ENCODE measurements at regions not wholly inside any gene's neighbourhood (a gene's known extent, or its start where the extent isn't known, plus 50 kb on each side); places are given as distances from the start of the nearest gene placed in this dataset.

DNA sequence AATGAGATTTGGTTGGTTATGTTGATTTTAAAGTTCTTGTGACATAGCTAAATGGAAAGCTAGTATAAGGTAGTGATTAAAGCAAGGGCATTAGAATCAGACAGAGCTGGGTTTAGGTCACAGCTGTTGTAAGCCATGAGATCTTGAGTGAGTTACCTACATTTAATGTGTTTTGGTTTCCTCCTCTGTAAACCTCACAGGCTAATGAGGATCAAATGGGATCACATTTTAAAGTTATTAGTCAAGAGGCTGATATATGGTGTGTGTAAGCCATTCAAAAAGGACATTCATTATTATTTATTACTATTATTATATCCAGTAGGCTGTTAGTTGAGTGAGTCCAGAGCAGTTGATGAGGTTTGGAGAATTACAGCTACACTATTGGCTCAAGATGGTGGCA, 416.2 kb downstream of the IRS1 start:
- DNase-seq (ENCODE audit: low spot score): no peak

- no peak for DNase-seq (ENCODE audit: low spot score)
These were observed 418.9 kb downstream of the IRS1 start for GRCh38 chr2:226380679-226381078.

DNA sequence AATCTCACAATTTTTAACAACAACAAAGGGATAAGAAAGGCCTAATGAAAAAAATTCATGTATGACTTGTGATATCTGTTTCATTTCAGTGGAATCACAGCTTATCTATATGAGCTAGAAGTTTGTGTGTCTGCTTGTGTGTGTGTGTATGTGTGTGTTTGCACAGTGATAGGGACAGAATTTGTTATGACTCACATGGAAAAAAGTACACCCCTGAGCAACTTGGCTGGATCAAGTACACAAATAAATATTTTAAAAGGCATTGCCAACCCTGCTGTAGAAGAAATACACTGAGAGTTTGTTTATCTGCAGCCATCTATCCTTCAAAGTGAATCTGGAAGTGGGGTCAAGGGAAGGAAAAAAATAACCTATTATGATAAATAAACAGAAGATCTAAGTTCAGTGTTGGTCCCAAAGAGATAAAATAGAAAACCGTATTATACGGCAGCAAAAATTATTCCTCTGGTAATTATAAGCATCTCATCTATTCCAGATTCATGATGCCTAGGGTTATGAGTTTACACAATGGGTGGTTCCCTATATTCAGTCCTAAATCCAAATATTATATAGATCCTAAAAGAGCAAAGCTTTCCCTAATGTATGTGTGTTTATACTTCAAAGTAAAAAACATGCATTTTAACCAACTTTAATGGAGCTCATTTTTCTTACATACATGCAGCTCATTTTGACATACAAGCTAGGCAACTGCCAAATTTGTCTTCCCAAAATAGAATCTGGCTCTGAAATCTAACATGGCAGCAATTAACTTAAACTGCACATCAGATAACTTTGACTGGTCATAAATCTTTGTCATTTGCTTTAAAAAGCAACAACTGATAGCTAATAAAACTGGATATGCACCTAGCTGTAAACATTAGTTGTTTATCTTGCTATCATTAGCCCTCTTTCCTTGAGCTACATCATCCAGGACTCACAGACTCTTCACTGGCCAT, 420.6 kb downstream of the IRS1 start:
- no peak for DNase-seq (ENCODE audit: low spot score)

GRCh38 chr2:226376516-226377180, 423.0 kb downstream of the IRS1 start:
- no peak for DNase-seq (ENCODE audit: low spot score)

DNA sequence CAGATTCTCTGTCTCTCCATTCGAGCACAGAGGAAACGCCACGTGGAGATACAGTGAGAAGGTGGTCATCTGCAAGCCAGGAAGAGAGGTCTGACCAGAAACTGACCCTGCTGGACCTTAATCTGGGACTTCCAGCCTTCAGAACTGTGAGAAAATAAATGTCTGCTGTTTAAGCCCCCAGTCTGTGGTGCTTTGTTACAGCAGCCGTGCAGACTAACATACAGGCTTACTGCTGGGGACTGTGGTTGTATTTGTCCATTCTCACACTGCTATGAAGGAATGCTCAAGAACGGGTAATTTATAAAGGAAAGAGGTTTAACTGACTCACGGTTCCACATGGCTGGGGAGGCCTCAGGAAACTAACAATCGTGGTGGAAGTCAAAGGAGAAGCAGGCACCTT, 432.7 kb downstream of the IRS1 start:
- no peak for DNase-seq (ENCODE audit: low spot score)

DNA sequence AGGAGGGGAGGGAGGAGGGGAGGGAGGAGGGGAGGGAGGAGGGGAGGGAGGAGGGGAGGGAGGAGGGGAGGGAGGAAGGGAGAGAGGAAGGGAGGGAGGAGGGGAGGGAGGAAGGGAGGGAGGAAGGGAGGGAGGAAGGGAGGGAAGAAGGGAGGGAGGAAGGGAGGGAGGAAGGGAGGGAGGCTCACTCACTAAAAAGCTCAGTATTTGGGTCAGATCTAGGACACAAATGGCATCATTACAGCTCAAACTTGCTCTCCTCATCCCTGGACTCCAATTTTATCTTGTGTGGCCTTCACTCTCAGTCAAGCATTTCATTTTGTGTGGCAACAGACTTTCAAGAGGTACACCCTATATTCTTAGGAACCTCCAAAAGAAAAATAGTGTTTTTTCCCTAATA, 435.4 kb downstream of the IRS1 start:
- no peak for DNase-seq (ENCODE audit: low spot score)

GRCh38 chr2:226362980-226363379, 436.6 kb downstream of the IRS1 start:
- DNase-seq (ENCODE audit: low spot score): no peak

GRCh38 chr2:226360658-226361057, 439.0 kb downstream of the IRS1 start:
- no peak for DNase-seq (ENCODE audit: low spot score)

- DNase-seq (ENCODE audit: low spot score): peak; percentile 10
These were observed 440.9 kb downstream of the IRS1 start for GRCh38 chr2:226358688-226359087.

GRCh38 chr2:226357816-226358215, 441.8 kb downstream of the IRS1 start:
- DNase-seq (ENCODE audit: low spot score): no peak

DNA sequence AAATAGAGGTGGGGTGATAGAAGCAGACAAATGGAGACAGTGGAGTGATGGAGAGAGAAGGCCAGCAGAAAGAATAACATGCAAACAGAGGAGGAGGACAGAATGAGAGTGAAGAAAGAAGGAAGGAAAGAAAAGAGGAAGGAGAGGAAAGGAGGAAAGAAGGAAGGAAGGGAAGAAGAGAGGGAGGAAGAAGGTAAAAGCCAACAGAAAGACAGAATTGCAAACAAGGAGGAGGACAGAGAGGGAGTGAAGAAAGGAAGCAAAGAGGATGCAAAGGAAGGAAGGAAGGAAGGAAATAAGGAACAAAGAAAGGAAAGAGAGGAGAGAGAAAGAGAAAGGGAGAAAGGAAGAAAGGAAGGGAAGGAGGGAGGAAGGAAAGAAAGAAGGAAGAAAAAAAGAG, 444.0 kb downstream of the IRS1 start:
- DNase-seq (ENCODE audit: low spot score): no peak

DNA sequence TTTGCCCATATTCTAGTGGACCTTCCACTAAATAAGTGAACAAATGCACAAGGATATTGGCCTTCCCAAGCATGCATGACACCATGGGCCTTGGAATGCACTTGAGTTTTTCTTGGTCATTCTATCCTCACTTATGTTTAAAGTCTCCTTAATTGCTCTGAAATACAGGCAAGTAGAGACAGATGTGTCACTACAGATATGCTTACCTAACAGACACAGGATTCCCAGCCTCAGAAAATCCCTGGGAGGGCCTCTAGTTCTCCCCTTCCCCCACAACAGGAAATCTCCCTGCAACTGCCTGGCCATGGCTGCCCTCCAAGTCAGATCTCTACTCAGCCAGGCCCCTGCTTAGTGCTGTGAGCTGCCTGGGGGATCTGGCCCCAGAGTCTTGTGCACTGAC, 445.2 kb downstream of the IRS1 start:
- DNase-seq (ENCODE audit: low spot score): peak; percentile 3

DNA sequence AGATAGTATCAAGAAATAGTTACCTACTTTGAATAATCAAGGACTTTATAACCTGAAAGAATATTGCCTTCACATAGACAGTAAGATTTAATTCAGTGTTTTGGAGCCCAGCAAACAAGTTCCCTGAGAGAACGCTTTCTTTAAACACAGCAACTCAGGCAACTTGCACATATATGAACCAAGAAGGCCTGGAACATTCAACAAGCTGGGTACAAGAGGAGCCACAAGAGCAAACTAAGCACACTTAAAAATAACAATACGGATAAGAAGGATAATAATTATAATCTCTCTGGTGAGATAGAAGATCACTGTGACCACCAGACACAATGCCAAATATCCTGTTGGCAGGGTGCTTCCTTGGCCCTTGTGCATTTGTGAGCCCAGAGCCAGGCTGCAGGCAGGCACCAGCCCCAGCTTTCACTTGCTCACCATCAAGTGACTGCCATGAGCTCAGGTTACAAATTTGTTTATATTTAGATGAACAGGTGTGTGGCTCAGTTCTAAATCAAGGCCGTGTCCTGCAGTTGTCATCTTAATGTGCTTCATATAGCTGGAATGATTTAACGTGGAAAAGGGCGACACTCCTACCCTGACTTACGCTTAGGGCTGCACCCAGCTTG, 446.6 kb downstream of the IRS1 start:
- no peak for DNase-seq (ENCODE audit: low spot score)

DNA sequence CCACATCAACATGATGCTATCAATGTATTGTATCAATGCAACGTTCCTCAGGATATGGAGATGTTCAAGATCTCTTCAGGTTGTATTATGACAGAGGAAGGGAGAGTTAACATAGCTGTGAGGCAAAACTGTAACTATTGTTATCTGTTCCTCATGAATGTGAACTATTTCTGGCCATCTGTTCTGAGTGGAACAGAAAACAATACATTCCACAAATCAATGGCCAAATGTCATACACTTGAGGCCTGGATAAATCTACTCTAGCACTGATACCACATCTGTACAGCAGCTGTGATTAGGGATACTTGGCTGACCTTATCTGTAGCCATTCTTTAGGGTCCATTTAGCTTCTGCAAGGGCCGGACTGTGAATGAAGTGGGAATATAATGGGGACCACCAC, 447.9 kb downstream of the IRS1 start:
- no peak for DNase-seq (ENCODE audit: low spot score)

GRCh38 chr2:226339616-226340015, 460.0 kb downstream of the IRS1 start:
- no peak for DNase-seq (ENCODE audit: low spot score)

DNA sequence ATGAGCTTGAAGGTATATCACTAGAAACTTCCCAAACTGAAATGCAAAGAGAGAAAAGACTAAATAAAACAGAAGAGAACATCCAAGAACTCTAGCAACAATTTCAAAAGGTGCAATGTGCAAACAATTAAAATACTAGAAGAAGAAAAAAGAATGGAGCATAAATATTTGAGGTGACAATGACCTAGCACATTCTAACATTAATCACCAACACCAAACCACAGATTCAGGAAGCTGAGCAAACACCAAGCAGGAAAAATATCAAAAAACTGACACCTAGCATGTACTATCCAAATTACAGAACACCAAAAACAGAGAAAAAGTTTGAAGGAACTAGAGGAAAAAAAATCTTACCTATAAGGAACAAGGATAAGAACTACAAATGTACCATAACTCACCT, 460.8 kb downstream of the IRS1 start:
- no peak for DNase-seq (ENCODE audit: low spot score)

DNA sequence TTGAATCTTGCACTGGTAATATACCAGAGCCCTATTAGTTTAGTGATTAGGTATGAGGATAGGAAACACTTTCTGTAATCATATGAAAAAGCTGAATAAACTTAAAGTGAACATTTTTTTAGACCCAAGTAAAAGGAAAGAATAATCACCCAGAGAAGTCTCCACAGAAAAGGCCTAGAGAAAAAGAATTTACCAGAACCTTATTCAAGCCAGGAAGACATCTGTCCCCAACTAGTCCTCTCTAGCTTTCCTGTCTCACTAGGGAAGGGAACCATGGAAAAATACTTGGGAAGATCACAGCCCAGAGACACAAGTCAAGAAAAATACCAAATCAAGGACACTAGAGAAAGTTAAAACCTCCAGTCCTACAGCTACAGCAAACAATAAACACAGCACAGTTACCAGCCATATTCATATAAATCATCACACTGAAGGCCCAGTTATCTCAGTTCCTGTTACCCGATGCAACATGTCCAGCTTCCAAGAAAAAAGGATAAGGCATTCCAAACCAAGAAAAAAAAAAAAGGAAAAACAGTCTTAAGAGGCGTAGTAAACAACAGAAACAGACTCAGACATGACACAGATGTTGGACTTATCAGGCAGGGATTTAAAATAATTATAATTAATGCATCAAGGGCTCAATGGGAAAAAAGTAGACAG, 461.5 kb downstream of the IRS1 start:
- DNase-seq (ENCODE audit: low spot score): no peak

DNA sequence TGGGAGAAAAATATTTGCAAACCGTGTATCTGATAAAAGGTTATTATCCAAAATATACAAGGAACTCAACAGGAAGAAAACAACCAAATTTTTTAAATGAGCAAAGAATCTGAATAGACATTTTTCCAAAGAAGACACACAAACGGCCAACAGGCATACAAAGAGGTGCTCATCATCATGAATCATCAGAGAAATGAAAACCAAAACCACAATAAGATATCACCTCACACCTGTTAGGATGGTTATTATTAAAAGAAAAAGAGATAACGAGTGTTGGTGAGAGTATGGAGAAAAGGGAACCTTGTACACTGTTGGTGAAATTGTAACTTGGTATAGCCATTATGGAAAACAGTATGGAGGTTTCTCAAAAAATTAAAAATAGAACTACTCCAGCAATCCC, 463.3 kb downstream of the IRS1 start:
- DNase-seq (ENCODE audit: low spot score): no peak

GRCh38 chr2:226334981-226335720, 464.5 kb downstream of the IRS1 start:
- DNase-seq (ENCODE audit: low spot score): no peak

DNA sequence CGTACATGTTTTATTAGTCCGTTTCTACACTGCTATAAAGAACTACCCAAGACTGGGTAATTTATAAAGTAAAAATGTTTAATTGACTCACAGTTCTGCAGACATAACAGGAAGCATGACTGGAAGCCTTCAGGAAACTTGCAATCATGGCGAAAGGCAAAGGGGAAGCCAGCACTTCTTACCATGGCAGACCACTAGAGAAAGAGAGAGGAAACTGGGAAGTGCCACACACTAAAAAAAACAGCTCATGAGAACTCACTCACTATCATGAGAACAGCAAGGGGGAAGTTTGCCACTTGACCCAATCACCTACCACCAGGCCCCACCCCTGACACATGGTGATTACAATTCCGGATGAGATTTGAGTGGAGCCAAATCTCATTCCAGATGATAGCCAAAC, 466.2 kb downstream of the IRS1 start:
- no peak for DNase-seq (ENCODE audit: low spot score)

DNA sequence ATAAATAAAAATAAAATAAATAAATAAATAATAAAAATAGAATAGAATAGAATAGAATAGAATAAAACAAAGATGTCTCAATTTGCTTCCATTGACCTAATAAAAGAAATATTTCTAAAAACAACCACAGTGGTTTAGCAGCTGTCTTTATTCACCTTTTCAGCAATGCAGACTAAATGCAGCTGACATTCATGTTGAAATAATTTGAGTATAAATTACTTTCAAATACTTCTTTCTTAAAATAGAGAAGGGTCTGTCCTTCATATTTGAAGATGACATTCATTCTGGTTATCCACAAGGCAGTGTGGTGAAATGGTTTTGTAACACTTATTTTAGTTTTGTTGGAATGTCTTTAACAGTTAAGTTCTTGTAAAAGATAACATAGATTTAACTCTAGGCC, 469.4 kb downstream of the IRS1 start:
- DNase-seq (ENCODE audit: low spot score): no peak

DNA sequence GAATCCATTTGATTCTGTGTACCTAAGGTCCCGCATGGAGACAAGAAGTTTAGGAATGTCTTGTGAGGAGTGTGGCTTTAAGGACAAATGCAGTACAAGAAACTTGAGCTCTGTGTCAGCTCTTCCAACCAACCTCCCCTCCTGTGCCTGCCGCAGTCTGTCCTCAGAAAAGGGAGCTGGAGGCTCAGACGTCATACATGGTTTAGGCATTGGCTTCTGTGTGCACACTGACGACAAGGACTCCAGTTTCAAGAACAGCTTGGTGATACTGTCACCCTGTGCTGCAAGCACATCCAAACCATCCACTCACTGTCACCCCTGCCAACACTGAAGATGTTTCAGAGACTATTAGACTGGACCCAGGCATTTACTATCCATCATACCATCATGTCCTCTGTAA, 470.4 kb downstream of the IRS1 start:
- no peak for DNase-seq (ENCODE audit: low spot score)

Measured in AG08395 (cell line).